ENCODE measurements at regions not wholly inside any gene's neighbourhood (a gene's known extent, or its start where the extent isn't known, plus 50 kb on each side); places are given as distances from the start of the nearest gene placed in this dataset.

GRCh38 chr2:190802129-190802528 is 78.5 kb upstream of the GLS start:
- DNase-seq (ENCODE audit: low read depth, low spot score) = no peak
- in situ Hi-C loops (cut with HindIII; ENCODE audit: low pct_unique_long_range_greater_than_20kb, low sequenced_read_pairs) = no loop called here

GRCh38 chr2:190802626-190803209 is 77.9 kb upstream of the GLS start:
- in situ Hi-C loops (cut with HindIII; ENCODE audit: low pct_unique_long_range_greater_than_20kb, low sequenced_read_pairs) = no loop called here
- DNase-seq (ENCODE audit: low read depth, low spot score) = no peak

- peak; percentile 37 for DNase-seq (ENCODE audit: low read depth, low spot score)
- in situ Hi-C loops (cut with HindIII; ENCODE audit: low pct_unique_long_range_greater_than_20kb, low sequenced_read_pairs) = no loop called here
Observed at GRCh38 chr2:190804182-190804795, 76.3 kb upstream of the GLS start.

- DNase-seq (ENCODE audit: low read depth, low spot score) = no peak
- in situ Hi-C loops (cut with HindIII; ENCODE audit: low pct_unique_long_range_greater_than_20kb, low sequenced_read_pairs) = no loop called here
Observed at GRCh38 chr2:190805126-190805525, 75.5 kb upstream of the GLS start.

GRCh38 chr2:190805843-190806242 is 74.8 kb upstream of the GLS start:
- in situ Hi-C loops (cut with HindIII; ENCODE audit: low pct_unique_long_range_greater_than_20kb, low sequenced_read_pairs) = no loop called here
- no peak for DNase-seq (ENCODE audit: low read depth, low spot score)

- in situ Hi-C loops (cut with HindIII; ENCODE audit: low pct_unique_long_range_greater_than_20kb, low sequenced_read_pairs) = no loop called here
- DNase-seq (ENCODE audit: low read depth, low spot score) = no peak
Observed at GRCh38 chr2:190807886-190808285, 72.7 kb upstream of the GLS start.

- peak; percentile 93 for DNase-seq (ENCODE audit: low read depth, low spot score)
- in situ Hi-C loops (cut with HindIII; ENCODE audit: low pct_unique_long_range_greater_than_20kb, low sequenced_read_pairs) = no loop called here
Observed at GRCh38 chr2:190809139-190809764, 71.4 kb upstream of the GLS start.

- no peak for DNase-seq (ENCODE audit: low read depth, low spot score)
- in situ Hi-C loops (cut with HindIII; ENCODE audit: low pct_unique_long_range_greater_than_20kb, low sequenced_read_pairs) = no loop called here
Observed at GRCh38 chr2:190809876-190810525, 70.6 kb upstream of the GLS start.

GRCh38 chr2:190810981-190811587 is 69.5 kb upstream of the GLS start:
- in situ Hi-C loops (cut with HindIII; ENCODE audit: low pct_unique_long_range_greater_than_20kb, low sequenced_read_pairs) = no loop called here
- no peak for DNase-seq (ENCODE audit: low read depth, low spot score)

GRCh38 chr2:190811811-190812210 is 68.8 kb upstream of the GLS start:
- in situ Hi-C loops (cut with HindIII; ENCODE audit: low pct_unique_long_range_greater_than_20kb, low sequenced_read_pairs) = no loop called here
- no peak for DNase-seq (ENCODE audit: low read depth, low spot score)

- no peak for DNase-seq (ENCODE audit: low read depth, low spot score)
- in situ Hi-C loops (cut with HindIII; ENCODE audit: low pct_unique_long_range_greater_than_20kb, low sequenced_read_pairs) = no loop called here
Observed at GRCh38 chr2:190812506-190813294, 67.9 kb upstream of the GLS start.

- in situ Hi-C loops (cut with HindIII; ENCODE audit: low pct_unique_long_range_greater_than_20kb, low sequenced_read_pairs) = no loop called here
Observed at GRCh38 chr2:190815226-190815625, 65.4 kb upstream of the GLS start.

GRCh38 chr2:190817082-190817481 is 63.5 kb upstream of the GLS start:
- in situ Hi-C loops (cut with HindIII; ENCODE audit: low pct_unique_long_range_greater_than_20kb, low sequenced_read_pairs) = no loop called here
- no peak for DNase-seq (ENCODE audit: low read depth, low spot score)

More at GRCh38 chr2:190815226-190815625, 65.4 kb upstream of the GLS start:
- no peak for DNase-seq (ENCODE audit: low read depth, low spot score)

GRCh38 chr2:190819840-190820301 is 60.8 kb upstream of the GLS start:
- peak; percentile 26 for DNase-seq (ENCODE audit: low read depth, low spot score)
- in situ Hi-C loops (cut with HindIII; ENCODE audit: low pct_unique_long_range_greater_than_20kb, low sequenced_read_pairs) = no loop called here

GRCh38 chr2:190820416-190820815 is 60.2 kb upstream of the GLS start:
- in situ Hi-C loops (cut with HindIII; ENCODE audit: low pct_unique_long_range_greater_than_20kb, low sequenced_read_pairs) = no loop called here

GRCh38 chr2:190822043-190822442 is 58.6 kb upstream of the GLS start:
- in situ Hi-C loops (cut with HindIII; ENCODE audit: low pct_unique_long_range_greater_than_20kb, low sequenced_read_pairs) = no loop called here
- DNase-seq (ENCODE audit: low read depth, low spot score) = peak; percentile 41

More at GRCh38 chr2:190820416-190820815, 60.2 kb upstream of the GLS start:
- peak; percentile 88 for DNase-seq (ENCODE audit: low read depth, low spot score)

- no peak for DNase-seq (ENCODE audit: low read depth, low spot score)
- in situ Hi-C loops (cut with HindIII; ENCODE audit: low pct_unique_long_range_greater_than_20kb, low sequenced_read_pairs) = no loop called here
Observed at GRCh38 chr2:190827720-190828119, 52.9 kb upstream of the GLS start.

Data from SK-MEL-5 (cell line).